ENCODE measurements at regions not wholly inside any gene's neighbourhood (a gene's known extent, or its start where the extent isn't known, plus 50 kb on each side); places are given as distances from the start of the nearest gene placed in this dataset.

GRCh38 chr12:114193474-114193873 lies 212.5 kb downstream of the TBX5 start:
- Histone ChIP-seq H2AFZ (ENCODE audit: low read depth, low read length, poor library complexity, severe bottlenecking) (no peak overlapping the region), H4K20me1 (ENCODE audit: insufficient read depth) (no peaks in the 10 kb centered on the region), H3K4me3 (replicated peaks in 1 of 2; ENCODE audit: low read depth in 1 of 2, low read length in 2 of 2) (no peak overlapping the region), H3K79me2 (ENCODE audit: insufficient read depth, low read length) (no peaks in the 10 kb centered on the region), H3K4me1 (ENCODE audit: control insufficient read depth in 1 of 2, insufficient read depth in 2 of 2, low read length in 2 of 2) (no peaks in the 10 kb centered on the region), H3K27me3 (ENCODE audit: insufficient read depth, low read length) (peaks cover 79% of the 10 kb centered on the region), H3K9ac (ENCODE audit: low read length) (no peak overlapping the region), H3K36me3 (ENCODE audit: control insufficient read depth in 1 of 2, insufficient read depth in 2 of 2, low read length in 2 of 2) (no peaks in the 10 kb centered on the region), H3K27ac (ENCODE audit: low read depth, low read length) (no peak overlapping the region), H3K4me2 (ENCODE audit: low read length) (no peak overlapping the region), H3K9me3 (ENCODE audit: control insufficient read depth in 1 of 2, insufficient read depth in 1 of 2, low read depth in 1 of 2, low read length in 2 of 2) (no peaks in the 10 kb centered on the region), H3K9me2 (ENCODE audit: insufficient read depth) (no peaks in the 10 kb centered on the region)
- intact Hi-C loops (cut with micrococcal nuclease): no loop called here
- ChIA-PET CTCF (no interaction called here), POLR2A (no interaction called here), RAD21 (ENCODE audit: low non-redundant PET in 1 of 2, low total read pairs in 2 of 2, uncharacterized antibody in 2 of 2, unreplicated experiment in 2 of 2) (no interaction called here)
- no peak for TF ChIP-seq SIN3A (IDR thresholded peaks at IDR 0.05; ENCODE audit: low read depth)
- no peak for TF ChIP-seq ATF3 (IDR thresholded peaks at IDR 0.05)
- DNase-seq (ENCODE audit: low read depth, low spot score) (no peak), ATAC-seq (no peak)
- BruUV-seq (replicated peaks): no TSS peak

- no peaks in the 10 kb centered on the region for H3K36me3 ChIP-seq (ENCODE audit: control insufficient read depth in 1 of 2, insufficient read depth in 2 of 2, low read length in 2 of 2)
- H3K9me2 ChIP-seq (ENCODE audit: insufficient read depth): no peaks in the 10 kb centered on the region
- no TSS peak for BruUV-seq (replicated peaks)
- no peaks in the 10 kb centered on the region for H4K20me1 ChIP-seq (ENCODE audit: insufficient read depth)
- no peak for DNase-seq (ENCODE audit: low read depth, low spot score)
- no peak overlapping the region for H2AFZ ChIP-seq (ENCODE audit: low read depth, low read length, poor library complexity, severe bottlenecking)
- no peak overlapping the region for H3K27ac ChIP-seq (ENCODE audit: low read depth, low read length)
- RAD21 ChIA-PET (ENCODE audit: low non-redundant PET in 1 of 2, low total read pairs in 2 of 2, uncharacterized antibody in 2 of 2, unreplicated experiment in 2 of 2): no interaction called here
- H3K9me3 ChIP-seq (ENCODE audit: control insufficient read depth in 1 of 2, insufficient read depth in 1 of 2, low read depth in 1 of 2, low read length in 2 of 2): no peaks in the 10 kb centered on the region
- no peak overlapping the region for H3K4me2 ChIP-seq (ENCODE audit: low read length)
- POLR2A ChIA-PET: no interaction called here
- peaks cover 80% of the 10 kb centered on the region for H3K27me3 ChIP-seq (ENCODE audit: insufficient read depth, low read length)
- no peak for ATAC-seq
- no peaks in the 10 kb centered on the region for H3K4me1 ChIP-seq (ENCODE audit: control insufficient read depth in 1 of 2, insufficient read depth in 2 of 2, low read length in 2 of 2)
- intact Hi-C loops (cut with micrococcal nuclease): no loop called here
- no peak overlapping the region for H3K9ac ChIP-seq (ENCODE audit: low read length)
- no peak overlapping the region for H3K4me3 ChIP-seq (replicated peaks in 1 of 2; ENCODE audit: low read depth in 1 of 2, low read length in 2 of 2)
- H3K79me2 ChIP-seq (ENCODE audit: insufficient read depth, low read length): no peaks in the 10 kb centered on the region
- CTCF ChIA-PET: no interaction called here
- no peak for TF ChIP-seq ATF3 (IDR thresholded peaks at IDR 0.05)
- TF ChIP-seq SIN3A (IDR thresholded peaks at IDR 0.05; ENCODE audit: low read depth): no peak
- no peak for TF ChIP-seq TCF7L2 (IDR thresholded peaks at IDR 0.05; ENCODE audit: borderline replicate concordance, extremely low read depth, insufficient read depth, insufficient read length)
- no peak for TF ChIP-seq FOSL1 (IDR thresholded peaks at IDR 0.05; ENCODE audit: low read depth)
- no peak for TF ChIP-seq SRF (IDR thresholded peaks at IDR 0.05; ENCODE audit: low read depth)
- TF ChIP-seq CBX3 (IDR thresholded peaks at IDR 0.05; ENCODE audit: low read depth): no peak
- no peak for TF ChIP-seq SP1 (IDR thresholded peaks at IDR 0.05; ENCODE audit: low read depth)
- no peak for TF ChIP-seq POLR2A (IDR thresholded peaks at IDR 0.05; ENCODE audit: borderline replicate concordance, extremely low read depth, insufficient read depth, insufficient read length)
- TF ChIP-seq YY1 (IDR thresholded peaks at IDR 0.05; ENCODE audit: extremely low read depth, insufficient replicate concordance, low read depth, low read length): no peak
Measured at GRCh38 chr12:114192549-114192948, 213.4 kb downstream of the TBX5 start.
